CD4-positive, alpha-beta T cell (primary cell): ENCODE measurements at regions not wholly inside any gene's neighbourhood (a gene's known extent, or its start where the extent isn't known, plus 50 kb on each side); places are given as distances from the start of the nearest gene placed in this dataset.

Source experiments
- ATAC-seq: fragments of 200-7000 bp; cut with Tn5 transposase; one replicate; pipeline ENCODE4 v1.10.0; 2022; ENCODE audit warnings: mild to moderate bottlenecking; ENCODE audit not compliant: poor library complexity
- CTCF ChIA-PET: fragments of 350-600 bp; sonication (Branson Sonifier 250); formaldehyde crosslinking; loops from one replicate; lab custom pipeline; 2021; ENCODE audit warnings: antibody characterized with exemption, inconsistent platforms; lab: Charles Lee
- POLR2A ChIA-PET: fragments of 350-600 bp; sonication (Branson Sonifier 250); formaldehyde crosslinking; loops from one replicate; lab custom pipeline; 2021; ENCODE audit warnings: antibody characterized with exemption, inconsistent platforms; lab: Charles Lee
- DNase-seq, 14 experiments: peaks; one replicate each; pipeline ENCODE4 v3.0.0-alpha.2; 2013 to 2020; ENCODE audit warnings: mixed read lengths in 2 of 14
- H3K27ac ChIP-seq, 2 donors: one replicate each; pipeline versions ENCODE4 v1.5.1 to v1.7.0; 2013; ENCODE audit warnings: low read length in 2 of 2, low read depth in 1 of 2, mild to moderate bottlenecking in 1 of 2
- H3K27me3 ChIP-seq, 2 experiments: 1 replicate in 1 of 2; 2 replicates in 1 of 2; pipeline versions ENCODE4 v1.6.1 to v1.7.0; 2013; ENCODE audit warnings: low read length in 2 of 2, control low read depth in 1 of 2, mild to moderate bottlenecking in 1 of 2, moderate library complexity in 1 of 2; ENCODE audit not compliant: insufficient read depth in 2 of 2, control insufficient read depth in 1 of 2
- H3K36me3 ChIP-seq: one replicate; pipeline ENCODE4 v1.6.1; 2013; ENCODE audit warnings: low read length, control low read depth; ENCODE audit not compliant: insufficient read depth
- H3K4me1 ChIP-seq: one replicate; pipeline ENCODE4 v1.6.1; 2013; ENCODE audit warnings: low read length, control low read depth; ENCODE audit not compliant: insufficient read depth
- H3K4me3 ChIP-seq: one replicate; pipeline ENCODE4 v1.5.1; 2013; ENCODE audit warnings: mild to moderate bottlenecking, low read length, moderate library complexity
- H3K9me3 ChIP-seq, 2 experiments: 1 replicate in 1 of 2; 2 replicates in 1 of 2; pipeline versions ENCODE4 v1.6.1 to v1.7.0; 2013; ENCODE audit warnings: low read length in 2 of 2, mild to moderate bottlenecking in 2 of 2, control low read depth in 1 of 2, moderate library complexity in 1 of 2; ENCODE audit not compliant: control insufficient read depth in 1 of 2, insufficient read depth in 1 of 2
- H3K27ac Mint-ChIP-seq: one replicate; pipeline ENCODE4 v1.8.0; 2020; ENCODE audit warnings: mixed read lengths
- H3K27me3 Mint-ChIP-seq: one replicate; pipeline ENCODE4 v1.8.0; 2021; ENCODE audit warnings: mixed read lengths
- H3K36me3 Mint-ChIP-seq: one replicate; pipeline ENCODE4 v1.8.0; 2021; ENCODE audit warnings: low read depth, mixed read lengths
- H3K4me1 Mint-ChIP-seq: one replicate; pipeline ENCODE4 v1.8.0; 2021; ENCODE audit warnings: low read depth, mixed read lengths
- H3K4me3 Mint-ChIP-seq: one replicate; pipeline ENCODE4 v1.8.0; 2020; ENCODE audit warnings: mild to moderate bottlenecking, mixed read lengths
- H3K9me3 Mint-ChIP-seq: one replicate; pipeline ENCODE4 v1.8.0; 2020; ENCODE audit warnings: mixed read lengths
- CTCF ChIP-seq: fragments of 200-600 bp; IDR thresholded peaks from one replicate; pipeline ENCODE4 v1.8.0; 2022; ENCODE audit warnings: antibody characterized with exemption, mild to moderate bottlenecking
- intact Hi-C, 2 experiments: fragments of 100-400 bp; cut with DNase I in 1 of 2; cut with micrococcal nuclease in 1 of 2; formaldehyde crosslinking; loops; one replicate each; pipeline versions ENCODE4 v1.15.1 to v1.9.0; 2023 to 2025; cut with DNase I, micrococcal nuclease

GRCh38 chr16:6103561-6103960, 1006.0 kb upstream of the EEF2KMT start:
- POLR2A ChIA-PET, result no interaction called here
- no peaks in the 10 kb centered on the region for H3K4me1 Mint-ChIP-seq
- intact Hi-C loops, result no loop called here
- CTCF ChIA-PET, result no interaction called here
- TF ChIP-seq CTCF, result no peak
- no peak overlapping the region for H3K4me3 Mint-ChIP-seq
- ATAC-seq (no peak), DNase-seq (no peak)
- H3K9me3 Mint-ChIP-seq, result peaks cover 5% of the 10 kb centered on the region
- no peak overlapping the region for H3K27ac ChIP-seq
- no peaks in the 10 kb centered on the region for H3K27me3 ChIP-seq
- no peaks in the 10 kb centered on the region for H3K36me3 Mint-ChIP-seq
- H3K27me3 Mint-ChIP-seq, result no peaks in the 10 kb centered on the region
- H3K4me1 ChIP-seq, result no peaks in the 10 kb centered on the region
- no peaks in the 10 kb centered on the region for H3K36me3 ChIP-seq
- no peak overlapping the region for H3K4me3 ChIP-seq
- H3K27ac Mint-ChIP-seq, result no peak overlapping the region
- peaks cover 0 to 17% of the 10 kb centered on the region in 2 experiments for H3K9me3 ChIP-seq

GRCh38 chr16:6099102-6099501, 1001.5 kb upstream of the EEF2KMT start:
- no peak for ATAC-seq
- Mint-ChIP-seq H3K4me3 (no peak overlapping the region), H3K27ac (no peak overlapping the region), H3K9me3 (peaks cover 4% of the 10 kb centered on the region), H3K4me1 (no peaks in the 10 kb centered on the region), H3K36me3 (no peaks in the 10 kb centered on the region), H3K27me3 (no peaks in the 10 kb centered on the region)
- H3K36me3 ChIP-seq, result no peaks in the 10 kb centered on the region
- ChIA-PET CTCF (no interaction called here), POLR2A (no interaction called here)
- H3K27ac ChIP-seq, result no peak overlapping the region
- no peak for DNase-seq
- intact Hi-C loops, result no loop called here
- no peaks in the 10 kb centered on the region for H3K4me1 ChIP-seq
- no peaks in the 10 kb centered on the region for H3K27me3 ChIP-seq
- peaks cover 0 to 20% of the 10 kb centered on the region in 2 experiments for H3K9me3 ChIP-seq
- TF ChIP-seq CTCF, result no peak
- no peak overlapping the region for H3K4me3 ChIP-seq

- Histone ChIP-seq H3K36me3 (no peaks in the 10 kb centered on the region), H3K4me3 (no peak overlapping the region), H3K4me1 (no peaks in the 10 kb centered on the region), H3K27ac (no peak overlapping the region), H3K9me3 (peaks cover 0 to 20% of the 10 kb centered on the region in 2 experiments), H3K27me3 (no peaks in the 10 kb centered on the region)
- ATAC-seq (no peak), DNase-seq (no peak)
- intact Hi-C loops, result no loop called here
- Mint-ChIP-seq H3K9me3 (peaks cover 6% of the 10 kb centered on the region), H3K4me3 (no peak overlapping the region), H3K27ac (no peak overlapping the region), H3K27me3 (no peaks in the 10 kb centered on the region), H3K36me3 (no peaks in the 10 kb centered on the region), H3K4me1 (no peaks in the 10 kb centered on the region)
- ChIA-PET POLR2A (no interaction called here), CTCF (no interaction called here)
- no peak for TF ChIP-seq CTCF
Measured at GRCh38 chr16:6096931-6097670, 999.5 kb upstream of the EEF2KMT start.
